Inflammatory macrophage (primary cell): ENCODE measurements at regions not wholly inside any gene's neighbourhood (a gene's known extent, or its start where the extent isn't known, plus 50 kb on each side); places are given as distances from the start of the nearest gene placed in this dataset.
A peak's percentile ranks its signal among the peaks of the same experiment; 100 is the strongest.

Experiments
- DNase-seq, 2 donors: peaks; one replicate each; pipeline ENCODE4 v3.0.0-alpha.2; 2020 to 2022

- DNase-seq = no peak
These were observed 182.4 kb downstream of the INHBA start for GRCh38 chr7:41520445-41520844.

GRCh38 chr7:41517771-41518170, 185.1 kb downstream of the INHBA start:
- no peak for DNase-seq

- DNase-seq = no peak
These were observed 194.1 kb downstream of the INHBA start for GRCh38 chr7:41508755-41509154.

GRCh38 chr7:41507686-41508268, 195.1 kb downstream of the INHBA start:
- DNase-seq = no peak

GRCh38 chr7:41504214-41504980, 198.5 kb downstream of the INHBA start:
- no peak for DNase-seq

- DNase-seq = no peak
These were observed 199.5 kb downstream of the INHBA start for GRCh38 chr7:41503438-41503837.

- DNase-seq = no peak
These were observed 201.4 kb downstream of the INHBA start for GRCh38 chr7:41501466-41501865.

GRCh38 chr7:41501006-41501405, 201.9 kb downstream of the INHBA start:
- DNase-seq = no peak

- DNase-seq = no peak
These were observed 210.3 kb downstream of the INHBA start for GRCh38 chr7:41492603-41493002.

GRCh38 chr7:41491883-41492471, 210.9 kb downstream of the INHBA start:
- no peak for DNase-seq

- DNase-seq = no peak
These were observed 211.6 kb downstream of the INHBA start for GRCh38 chr7:41491308-41491707.

- DNase-seq = no peak
These were observed 213.0 kb downstream of the INHBA start for GRCh38 chr7:41489885-41490284.

GRCh38 chr7:41487229-41487940, 215.5 kb downstream of the INHBA start:
- DNase-seq = no peak

- no peak for DNase-seq
These were observed 221.5 kb downstream of the INHBA start for GRCh38 chr7:41481353-41481752.

GRCh38 chr7:41478187-41478586, 224.7 kb downstream of the INHBA start:
- peak; percentile 15 to 37 for DNase-seq

GRCh38 chr7:41476460-41476803, 226.5 kb downstream of the INHBA start:
- no peak for DNase-seq

- DNase-seq = peak; percentile 23 to 46
These were observed 227.0 kb downstream of the INHBA start for GRCh38 chr7:41475801-41476459.

- no peak for DNase-seq
These were observed 230.3 kb downstream of the INHBA start for GRCh38 chr7:41472427-41473125.

GRCh38 chr7:41470081-41470480, 232.8 kb downstream of the INHBA start:
- no peak for DNase-seq

GRCh38 chr7:41467596-41467995, 235.3 kb downstream of the INHBA start:
- DNase-seq = no peak

GRCh38 chr7:41466760-41467384, 236.0 kb downstream of the INHBA start:
- no peak for DNase-seq

- no peak for DNase-seq
These were observed 237.3 kb downstream of the INHBA start for GRCh38 chr7:41465571-41465970.
